H9 (cell line): ENCODE measurements at regions not wholly inside any gene's neighbourhood (a gene's known extent, or its start where the extent isn't known, plus 50 kb on each side); places are given as distances from the start of the nearest gene placed in this dataset.

Source experiments
- DNase-seq: peaks from one replicate; pipeline ENCODE4 v3.0.0-alpha.2; 2017
- H2AFZ ChIP-seq: one replicate; pipeline ENCODE4 v1.6.1; 2013; ENCODE audit warnings: mild to moderate bottlenecking, low read length, control low read depth, moderate library complexity
- H2AK5ac ChIP-seq: 2 replicates; pipeline ENCODE4 v1.6.1; 2013; ENCODE audit warnings: low read length, control low read depth, mixed read lengths; ENCODE audit not compliant: insufficient read length
- H2BK120ac ChIP-seq: one replicate; pipeline ENCODE4 v1.6.1; 2013; ENCODE audit warnings: low read depth, mild to moderate bottlenecking, low read length, control low read depth, inconsistent platforms; ENCODE audit not compliant: poor library complexity, severe bottlenecking
- H2BK12ac ChIP-seq: 2 replicates; pipeline ENCODE4 v1.6.1; 2013; ENCODE audit warnings: low read length, control low read depth, mixed read lengths, low read depth; ENCODE audit not compliant: insufficient read length
- H2BK15ac ChIP-seq: 2 replicates; pipeline ENCODE4 v1.6.1; 2013; ENCODE audit warnings: low read depth, low read length, control low read depth
- H2BK20ac ChIP-seq: one replicate; pipeline ENCODE4 v1.6.1; 2013; ENCODE audit warnings: low read depth, mild to moderate bottlenecking, low read length, control low read depth, inconsistent platforms; ENCODE audit not compliant: poor library complexity, severe bottlenecking
- H2BK5ac ChIP-seq: 2 replicates; pipeline ENCODE4 v1.6.1; 2013; ENCODE audit warnings: low read length, control low read depth, mixed read lengths; ENCODE audit not compliant: insufficient read length
- H3K14ac ChIP-seq: 2 replicates; pipeline ENCODE4 v1.6.1; 2013; ENCODE audit warnings: low read length, control low read depth; ENCODE audit not compliant: insufficient read depth
- H3K18ac ChIP-seq: 2 replicates; pipeline ENCODE4 v1.6.1; 2013; ENCODE audit warnings: low read depth, mild to moderate bottlenecking, mixed read lengths, low read length, control low read depth; ENCODE audit not compliant: insufficient read length
- H3K23ac ChIP-seq: 2 replicates; pipeline ENCODE4 v1.6.1; 2013; ENCODE audit warnings: low read length, control low read depth, mixed read lengths, low read depth; ENCODE audit not compliant: insufficient read length
- H3K23me2 ChIP-seq: 2 replicates; pipeline ENCODE4 v1.6.1; 2013; ENCODE audit warnings: low read depth, mild to moderate bottlenecking, mixed read lengths, low read length, control low read depth; ENCODE audit not compliant: insufficient read length, poor library complexity, severe bottlenecking
- H3K27ac ChIP-seq: 2 replicates; pipeline ENCODE4 v1.5.1; 2013; ENCODE audit warnings: low read length, control low read depth, mixed read lengths, low read depth; ENCODE audit not compliant: insufficient read length
- H3K27me3 ChIP-seq: 2 replicates; pipeline ENCODE4 v1.6.1; 2013; ENCODE audit warnings: low read length, control low read depth, inconsistent platforms; ENCODE audit not compliant: insufficient read depth
- H3K4ac ChIP-seq: 2 replicates; pipeline ENCODE4 v1.6.1; 2013; ENCODE audit warnings: low read depth, mild to moderate bottlenecking, control low read depth, inconsistent platforms, low read length, moderate library complexity
- H3K4me1 ChIP-seq: 2 replicates; pipeline ENCODE4 v1.6.1; 2013; ENCODE audit warnings: low read length, control low read depth, inconsistent platforms; ENCODE audit not compliant: insufficient read depth
- H3K4me2 ChIP-seq: 2 replicates; pipeline ENCODE4 v1.6.1; 2013; ENCODE audit warnings: low read length, control low read depth, mixed read lengths; ENCODE audit not compliant: insufficient read length, insufficient read depth
- H3K56ac ChIP-seq: 2 replicates; pipeline ENCODE4 v1.6.1; 2013; ENCODE audit warnings: low read depth, mild to moderate bottlenecking, mixed read lengths, low read length, control low read depth; ENCODE audit not compliant: insufficient read length
- H3K79me1 ChIP-seq: 2 replicates; pipeline ENCODE4 v1.6.1; 2013; ENCODE audit warnings: low read depth, mild to moderate bottlenecking, moderate library complexity, low read length, control low read depth, inconsistent platforms; ENCODE audit not compliant: insufficient read depth, poor library complexity, severe bottlenecking
- H3K79me2 ChIP-seq: 2 replicates; pipeline ENCODE4 v1.6.1; 2013; ENCODE audit warnings: low read length, control low read depth, inconsistent platforms; ENCODE audit not compliant: insufficient read depth
- H3K9ac ChIP-seq: 2 replicates; pipeline ENCODE4 v1.6.1; 2013; ENCODE audit warnings: low read length, control low read depth, mixed read lengths; ENCODE audit not compliant: insufficient read length; ENCODE audit errors: extremely low read depth
- H3K9me3 ChIP-seq: one replicate; pipeline ENCODE4 v1.6.1; 2013; ENCODE audit warnings: low read depth, low read length, inconsistent platforms; ENCODE audit not compliant: control insufficient read depth
- H3T11ph ChIP-seq: one replicate; pipeline ENCODE4 v1.6.1; 2013; ENCODE audit warnings: mild to moderate bottlenecking, low read length, control low read depth, inconsistent platforms
- H4K20me1 ChIP-seq: one replicate; pipeline ENCODE4 v1.6.1; 2013; ENCODE audit not compliant: control insufficient read depth, insufficient read length, insufficient read depth
- H4K5ac ChIP-seq: 2 replicates; pipeline ENCODE4 v1.6.1; 2013; ENCODE audit warnings: low read depth, mild to moderate bottlenecking, mixed read lengths, low read length, control low read depth; ENCODE audit not compliant: insufficient read length
- H4K8ac ChIP-seq: replicated peaks from 2 replicates; pipeline ENCODE4 v1.6.1; 2013; ENCODE audit warnings: low read length, control low read depth, mixed read lengths, low read depth; ENCODE audit not compliant: insufficient read length
- H4K91ac ChIP-seq: 2 replicates; pipeline ENCODE4 v1.6.1; 2013; ENCODE audit warnings: low read depth, mild to moderate bottlenecking, moderate library complexity, mixed read lengths, low read length, control low read depth; ENCODE audit not compliant: insufficient read length
- H3K27ac Mint-ChIP-seq, 3 experiments: 2 replicates in 2 of 3; 3 replicates in 1 of 3; pipeline ENCODE4 v1.8.0; 2020 to 2021; ENCODE audit warnings: mixed read lengths in 3 of 3, mild to moderate bottlenecking in 1 of 3, moderate library complexity in 1 of 3
- H3K27me3 Mint-ChIP-seq: 2 replicates; pipeline ENCODE4 v1.8.0; 2021; ENCODE audit warnings: low read depth, mild to moderate bottlenecking, moderate library complexity, mixed read lengths
- H3K36me3 Mint-ChIP-seq, 3 experiments: 2 replicates in 2 of 3; 3 replicates in 1 of 3; pipeline ENCODE4 v1.8.0; 2020 to 2021; ENCODE audit warnings: low read depth in 3 of 3, mixed read lengths in 3 of 3; ENCODE audit not compliant: insufficient read depth in 1 of 3
- H3K4me1 Mint-ChIP-seq, 2 experiments: 2 replicates each; pipeline ENCODE4 v1.8.0; 2020; ENCODE audit warnings: mixed read lengths in 2 of 2
- H3K4me3 Mint-ChIP-seq, 2 experiments: 2 replicates in 1 of 2; 3 replicates in 1 of 2; pipeline ENCODE4 v1.8.0; 2020 to 2021; ENCODE audit warnings: mild to moderate bottlenecking in 2 of 2, mixed read lengths in 2 of 2, moderate library complexity in 1 of 2
- H3K9me3 Mint-ChIP-seq, 2 experiments: 2 replicates in 1 of 2; 3 replicates in 1 of 2; pipeline ENCODE4 v1.8.0; 2020; ENCODE audit warnings: mild to moderate bottlenecking in 2 of 2, mixed read lengths in 2 of 2, moderate library complexity in 1 of 2
- WGBS: extraction: QIAGEN DNeasy Blood & Tissue Kit; methylation state at CpG from one replicate; pipeline ENCODE4 v1.1.7; 2013; ENCODE audit warnings: missing lambda C conversion rate, low lambda C conversion rate, mixed read lengths; ENCODE audit not compliant: insufficient read length; ENCODE audit errors: extremely low coverage; 5-methylcytosine and 5-hydroxymethylcytosine counted together
- TF ChIP-seq, protein P1 (sequence below): fragments of 200-600 bp; sonication (generic); conservative IDR thresholded peaks from 3 replicates; pipeline ENCODE4 v1.8.0; 2021; ENCODE audit warnings: antibody characterized with exemption, mild to moderate bottlenecking

GRCh38 chr16:86891121-86891520 lies 312.8 kb downstream of the FOXL1 start:
- H3K18ac ChIP-seq = no peak overlapping the region
- no CpG with 5 or more reads among the region's 7 CpGs for WGBS
- no peak overlapping the region for H3K56ac ChIP-seq
- H3K23me2 ChIP-seq = peaks cover 4% of the 10 kb centered on the region
- Mint-ChIP-seq H3K9me3 (no peaks in the 10 kb centered on the region), H3K4me1 (peaks cover 7 to 13% of the 10 kb centered on the region in 2 experiments), H3K4me3 (no peak overlapping the region), H3K27ac (no peak overlapping the region), H3K36me3 (no peaks in the 10 kb centered on the region), H3K27me3 (peaks cover 1% of the 10 kb centered on the region; the same call in 1 of the 2 replicates)
- no peak overlapping the region for H2BK5ac ChIP-seq
- no peak overlapping the region for H2AK5ac ChIP-seq
- no peaks in the 10 kb centered on the region; the same call in 1 of the 2 replicates for H3K4me1 ChIP-seq
- H3K79me1 ChIP-seq = no peaks in the 10 kb centered on the region
- H2BK12ac ChIP-seq = no peak overlapping the region
- no peaks in the 10 kb centered on the region for H3K79me2 ChIP-seq
- H4K20me1 ChIP-seq = no peaks in the 10 kb centered on the region
- H2BK120ac ChIP-seq = no peak overlapping the region
- no peak overlapping the region for H3K4me2 ChIP-seq
- no peak overlapping the region for H2AFZ ChIP-seq
- no peaks in the 10 kb centered on the region for H3K9me3 ChIP-seq
- H3K4ac ChIP-seq = no peak overlapping the region
- no peak overlapping the region for H3K23ac ChIP-seq
- H3K9ac ChIP-seq = no peak overlapping the region
- DNase-seq = no peak
- TF ChIP-seq, protein P1, sequence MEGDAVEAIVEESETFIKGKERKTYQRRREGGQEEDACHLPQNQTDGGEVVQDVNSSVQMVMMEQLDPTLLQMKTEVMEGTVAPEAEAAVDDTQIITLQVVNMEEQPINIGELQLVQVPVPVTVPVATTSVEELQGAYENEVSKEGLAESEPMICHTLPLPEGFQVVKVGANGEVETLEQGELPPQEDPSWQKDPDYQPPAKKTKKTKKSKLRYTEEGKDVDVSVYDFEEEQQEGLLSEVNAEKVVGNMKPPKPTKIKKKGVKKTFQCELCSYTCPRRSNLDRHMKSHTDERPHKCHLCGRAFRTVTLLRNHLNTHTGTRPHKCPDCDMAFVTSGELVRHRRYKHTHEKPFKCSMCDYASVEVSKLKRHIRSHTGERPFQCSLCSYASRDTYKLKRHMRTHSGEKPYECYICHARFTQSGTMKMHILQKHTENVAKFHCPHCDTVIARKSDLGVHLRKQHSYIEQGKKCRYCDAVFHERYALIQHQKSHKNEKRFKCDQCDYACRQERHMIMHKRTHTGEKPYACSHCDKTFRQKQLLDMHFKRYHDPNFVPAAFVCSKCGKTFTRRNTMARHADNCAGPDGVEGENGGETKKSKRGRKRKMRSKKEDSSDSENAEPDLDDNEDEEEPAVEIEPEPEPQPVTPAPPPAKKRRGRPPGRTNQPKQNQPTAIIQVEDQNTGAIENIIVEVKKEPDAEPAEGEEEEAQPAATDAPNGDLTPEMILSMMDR = no peak
- H3K27ac ChIP-seq = no peak overlapping the region
- no peak overlapping the region for H4K91ac ChIP-seq
- no peak overlapping the region for H3T11ph ChIP-seq
- H2BK20ac ChIP-seq = no peak overlapping the region
- H4K8ac ChIP-seq = no peak overlapping the region
- no peak overlapping the region for H2BK15ac ChIP-seq
- H3K27me3 ChIP-seq = no peaks in the 10 kb centered on the region
- no peak overlapping the region for H3K14ac ChIP-seq
- no peak overlapping the region for H4K5ac ChIP-seq
